BLaER1 treated with 17β-estradiol and CSF1 and Interleukin-3, amounts not matched to agents 10 nM and 100 nM (cell line): ENCODE measurements at regions not wholly inside any gene's neighbourhood (a gene's known extent, or its start where the extent isn't known, plus 50 kb on each side); places are given as distances from the start of the nearest gene placed in this dataset.

Source experiments
- H3K27ac ChIP-seq, 11 experiments: shearing (Covaris generic); formaldehyde crosslinking; 2 replicates each; pipeline ENCODE4 v1.8.1; 2022
- H3K27me3 ChIP-seq, 11 experiments: shearing (Covaris generic); formaldehyde crosslinking; 2 replicates each; pipeline ENCODE4 v1.8.1; 2022
- H3K36me3 ChIP-seq, 11 experiments: shearing (Covaris generic); formaldehyde crosslinking; 2 replicates each; pipeline ENCODE4 v1.8.1; 2022
- H3K4me1 ChIP-seq, 10 experiments: shearing (Covaris generic); formaldehyde crosslinking; 2 replicates each; pipeline ENCODE4 v1.8.1; 2022
- H3K4me2 ChIP-seq, 11 experiments: shearing (Covaris generic); formaldehyde crosslinking; 2 replicates each; pipeline ENCODE4 v1.8.1; 2022
- H3K4me3 ChIP-seq, 10 experiments: shearing (Covaris generic); formaldehyde crosslinking; 2 replicates each; pipeline ENCODE4 v1.8.1; 2022
- H3K9ac ChIP-seq, 11 experiments: shearing (Covaris generic); formaldehyde crosslinking; 2 replicates each; pipeline ENCODE4 v1.8.1; 2022
- H3K9me3 ChIP-seq, 11 experiments: shearing (Covaris generic); formaldehyde crosslinking; replicated peaks in 1 of 11; 2 replicates each; pipeline ENCODE4 v1.8.1; 2022
- H4K20me1 ChIP-seq, 11 experiments: shearing (Covaris generic); formaldehyde crosslinking; 2 replicates each; pipeline ENCODE4 v1.8.1; 2022
- Cebpa-rat ChIP-seq, 11 experiments: shearing (Covaris generic); IDR thresholded peaks; 2 replicates each; pipeline ENCODE4 v1.8.1; 2022

DNA sequence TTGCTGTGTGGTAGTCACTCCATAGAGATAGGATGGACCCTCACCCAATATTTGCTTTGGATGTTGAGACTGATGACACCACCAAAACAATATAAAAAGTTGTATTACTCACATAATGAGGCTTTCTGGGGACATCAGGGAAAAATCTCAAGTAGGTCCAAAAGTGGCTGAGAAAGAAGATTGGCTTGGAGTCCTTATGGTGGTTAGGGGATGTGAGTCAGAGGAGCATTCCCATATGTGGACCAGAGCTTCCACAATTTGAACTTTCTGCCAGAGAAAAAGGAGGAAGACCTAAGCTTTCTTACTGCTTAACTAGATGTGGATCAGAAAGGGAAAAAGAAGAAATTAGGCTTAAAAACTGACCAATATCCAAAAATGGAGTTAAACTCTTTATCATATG, 460.5 kb downstream of the SH3BGRL start:
- Histone ChIP-seq H3K9me3 (no peaks in the 10 kb centered on the region), H3K4me2 (no peak overlapping the region), H3K36me3 (no peaks in the 10 kb centered on the region), H3K4me3 (no peak overlapping the region), H3K27me3 (peaks cover 27 to 95% (median 77%) of the 10 kb centered on the region in 11 experiments), H3K27ac (no peak overlapping the region), H3K4me1 (no peaks in the 10 kb centered on the region), H3K9ac (no peak overlapping the region), H4K20me1 (peaks cover 0 to 7% (median 0%) of the 10 kb centered on the region in 11 experiments; a peak in 3 of 22 replicates)
- no peak for TF ChIP-seq Cebpa-rat (IDR thresholded peaks at IDR 0.05)

DNA sequence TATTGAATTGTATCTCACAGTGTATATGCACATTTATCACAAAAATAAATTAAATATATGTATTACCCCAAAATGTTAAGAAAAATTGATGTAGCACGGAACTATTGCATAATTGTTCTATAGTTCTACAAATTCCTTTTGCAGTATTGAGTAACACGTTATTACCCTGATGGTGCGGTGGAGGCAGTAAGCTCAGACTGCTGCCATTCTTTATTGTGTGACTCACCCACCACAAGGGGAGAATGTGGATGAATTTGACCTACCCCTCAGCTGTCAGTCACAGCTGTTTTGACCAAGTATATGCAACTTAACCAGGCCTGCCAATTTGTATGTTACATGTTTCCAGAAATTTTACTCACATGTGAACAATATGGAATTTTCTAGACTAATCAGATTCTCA, 506.6 kb downstream of the SH3BGRL start:
- no peak overlapping the region for H3K9ac ChIP-seq
- H3K27ac ChIP-seq: no peak overlapping the region
- peaks cover 0 to 51% (median 19%) of the 10 kb centered on the region in 11 experiments; a peak in 15 of 22 replicates for H3K27me3 ChIP-seq
- no peak overlapping the region for H3K4me2 ChIP-seq
- TF ChIP-seq Cebpa-rat (IDR thresholded peaks at IDR 0.05): no peak
- H3K4me3 ChIP-seq: no peak overlapping the region
- H3K4me1 ChIP-seq: no peaks in the 10 kb centered on the region
- no peaks in the 10 kb centered on the region for H4K20me1 ChIP-seq
- no peaks in the 10 kb centered on the region for H3K9me3 ChIP-seq
- no peaks in the 10 kb centered on the region for H3K36me3 ChIP-seq

DNA sequence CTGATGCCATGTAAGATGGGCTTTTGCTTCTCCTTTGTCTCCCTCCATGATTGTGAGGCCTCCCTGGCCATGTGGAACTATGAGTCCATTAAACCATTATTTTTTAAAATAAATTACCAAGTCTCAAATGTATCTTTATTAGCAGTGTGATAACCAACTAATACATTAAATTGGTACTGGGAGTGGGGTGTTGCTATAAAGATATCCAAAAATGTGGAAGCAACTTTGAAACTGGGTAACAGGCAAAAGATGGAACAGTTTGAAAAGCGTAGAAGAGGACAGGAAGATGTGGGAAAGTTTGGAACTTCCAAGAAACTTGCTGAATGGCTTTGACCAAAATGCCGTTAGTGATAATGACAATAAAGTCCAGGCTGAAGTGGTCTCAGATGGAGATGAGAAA, 526.7 kb downstream of the SH3BGRL start:
- peaks cover 5 to 86% (median 67%) of the 10 kb centered on the region in 11 experiments; a peak in 20 of 22 replicates for H3K27me3 ChIP-seq
- TF ChIP-seq Cebpa-rat (IDR thresholded peaks at IDR 0.05): no peak
- no peaks in the 10 kb centered on the region for H4K20me1 ChIP-seq
- H3K36me3 ChIP-seq: no peaks in the 10 kb centered on the region
- H3K4me2 ChIP-seq: no peak overlapping the region
- no peak overlapping the region for H3K27ac ChIP-seq
- no peak overlapping the region for H3K9ac ChIP-seq
- H3K9me3 ChIP-seq: peaks cover 31 to 56% (median 50%) of the 10 kb centered on the region in 11 experiments
- no peaks in the 10 kb centered on the region for H3K4me1 ChIP-seq
- no peak overlapping the region for H3K4me3 ChIP-seq

DNA sequence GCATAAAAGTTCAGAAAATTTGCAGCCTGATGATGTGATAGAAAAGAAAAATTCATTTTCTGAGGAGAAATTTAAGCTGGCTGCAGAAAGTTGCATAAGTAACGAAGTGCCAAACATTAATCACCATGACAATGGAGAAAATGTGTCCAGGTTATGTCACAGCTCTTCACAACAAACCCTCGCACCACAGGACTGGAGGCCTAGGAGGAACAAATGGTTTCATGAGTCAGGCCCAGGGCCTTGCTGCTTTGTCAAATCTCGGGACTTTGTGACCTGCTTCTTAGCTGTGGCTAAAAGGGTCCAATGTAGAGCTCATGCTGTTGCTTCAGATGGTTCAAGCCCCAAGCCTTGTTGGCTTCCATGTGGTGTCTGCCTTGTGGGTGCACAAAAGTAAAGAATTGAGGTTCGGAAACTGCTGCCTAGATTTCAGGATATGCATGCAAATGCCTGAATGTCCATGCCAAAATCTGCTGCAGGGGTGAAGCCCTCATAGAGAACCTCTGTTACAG, 527.4 kb downstream of the SH3BGRL start:
- Histone ChIP-seq H3K4me3 (no peak overlapping the region), H3K9me3 (peaks cover 31 to 56% (median 50%) of the 10 kb centered on the region in 11 experiments)

DNA sequence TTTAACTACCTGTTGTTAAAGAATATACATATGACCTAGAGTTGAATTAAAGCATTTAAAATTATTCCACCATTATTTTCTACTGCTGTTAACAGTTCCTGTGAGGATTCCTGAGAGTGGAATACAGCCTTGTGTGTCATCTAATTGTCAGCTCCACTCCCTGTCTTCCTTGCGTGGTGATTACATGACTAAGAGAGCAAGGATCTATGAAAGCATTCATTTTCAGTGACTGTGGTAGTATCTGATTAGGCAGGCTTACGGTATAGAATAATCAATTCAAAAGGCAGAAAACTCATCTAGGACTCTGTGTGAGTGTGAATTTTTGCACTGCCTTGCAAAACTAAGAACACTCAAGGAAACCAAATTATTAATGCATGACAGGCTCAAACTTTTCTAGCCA, 577.8 kb downstream of the SH3BGRL start:
- H3K36me3 ChIP-seq: no peaks in the 10 kb centered on the region
- TF ChIP-seq Cebpa-rat (IDR thresholded peaks at IDR 0.05): no peak
- H3K4me3 ChIP-seq: no peak overlapping the region
- no peaks in the 10 kb centered on the region; a peak in 1 of 22 replicates for H4K20me1 ChIP-seq
- peaks cover 46 to 100% (median 93%) of the 10 kb centered on the region in 11 experiments for H3K27me3 ChIP-seq
- H3K27ac ChIP-seq: no peak overlapping the region
- H3K4me1 ChIP-seq: no peaks in the 10 kb centered on the region
- no peak overlapping the region for H3K9ac ChIP-seq
- peaks cover 0 to 24% (median 16%) of the 10 kb centered on the region in 11 experiments; a peak in 15 of 22 replicates for H3K9me3 ChIP-seq
- H3K4me2 ChIP-seq: no peak overlapping the region

More for the DNA sequence above, 527.4 kb downstream of the SH3BGRL start:
- no peaks in the 10 kb centered on the region for H4K20me1 ChIP-seq
- no peak for TF ChIP-seq Cebpa-rat (IDR thresholded peaks at IDR 0.05)
- H3K36me3 ChIP-seq: no peaks in the 10 kb centered on the region
- H3K4me2 ChIP-seq: no peak overlapping the region
- H3K9ac ChIP-seq: no peak overlapping the region
- no peaks in the 10 kb centered on the region for H3K4me1 ChIP-seq
- H3K27me3 ChIP-seq: peaks cover 5 to 79% (median 60%) of the 10 kb centered on the region in 11 experiments; a peak in 20 of 22 replicates
- no peak overlapping the region for H3K27ac ChIP-seq

DNA sequence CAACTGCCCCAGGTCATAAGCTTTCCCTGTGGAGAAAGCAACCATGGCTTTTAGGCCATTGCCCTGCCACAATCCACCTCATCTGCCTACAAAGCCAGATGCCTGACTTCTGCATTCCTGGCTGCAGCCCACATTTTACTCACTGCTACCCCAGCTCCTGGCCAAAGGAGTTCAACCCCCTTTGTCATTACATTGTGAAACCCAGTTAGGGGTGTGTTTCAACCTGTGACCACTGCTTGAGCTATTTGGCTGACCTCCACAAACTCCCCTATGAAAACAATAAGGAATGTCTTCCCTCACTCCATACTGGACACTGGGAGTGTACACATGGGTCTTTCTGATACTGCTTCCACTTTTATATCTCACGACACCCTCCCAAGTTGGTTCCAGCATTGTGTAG, 589.2 kb downstream of the SH3BGRL start:
- Histone ChIP-seq H3K9ac (no peak overlapping the region), H3K4me2 (no peak overlapping the region), H3K9me3 (peaks cover 0 to 15% (median 0%) of the 10 kb centered on the region in 11 experiments; a peak in 7 of 22 replicates), H3K4me3 (no peak overlapping the region), H3K4me1 (no peaks in the 10 kb centered on the region), H3K36me3 (no peaks in the 10 kb centered on the region), H4K20me1 (no peaks in the 10 kb centered on the region), H3K27ac (no peak overlapping the region), H3K27me3 (peaks cover 14 to 75% (median 62%) of the 10 kb centered on the region in 11 experiments; a peak in 20 of 22 replicates)
- no peak for TF ChIP-seq Cebpa-rat (IDR thresholded peaks at IDR 0.05)
